Fibroblast of lung (primary cell): ENCODE measurements at regions not wholly inside any gene's neighbourhood (a gene's known extent, or its start where the extent isn't known, plus 50 kb on each side); places are given as distances from the start of the nearest gene placed in this dataset.

Source experiments
- DNase-seq, 2 donors: peaks; one replicate each; pipeline versions ENCODE4 v3.0.0 to v3.0.0-alpha.2; 2010; ENCODE audit warnings: low read depth in 2 of 2
- H2AFZ ChIP-seq: 2 replicates; pipeline ENCODE4 v1.5.1; 2012; ENCODE audit warnings: low read length, control low read depth, inconsistent platforms
- H3K27ac ChIP-seq: 2 replicates; pipeline ENCODE4 v1.5.1; 2011; ENCODE audit warnings: low read length, control low read depth; ENCODE audit not compliant: insufficient read depth
- H3K27me3 ChIP-seq: 2 replicates; pipeline ENCODE4 v1.5.1; 2011; ENCODE audit warnings: mild to moderate bottlenecking, low read length; ENCODE audit not compliant: control insufficient read depth, insufficient read depth
- H3K36me3 ChIP-seq: 2 replicates; pipeline ENCODE4 v1.5.1; 2011; ENCODE audit warnings: low read length; ENCODE audit not compliant: control insufficient read depth, insufficient read depth
- H3K4me1 ChIP-seq: 2 replicates; pipeline ENCODE4 v1.5.1; 2011; ENCODE audit warnings: low read length; ENCODE audit not compliant: control insufficient read depth, insufficient read depth; ENCODE audit errors: extremely low read depth
- H3K4me2 ChIP-seq: 2 replicates; pipeline ENCODE4 v1.5.1; 2011; ENCODE audit warnings: low read length, control low read depth; ENCODE audit not compliant: insufficient read depth; ENCODE audit errors: extremely low read depth
- H3K4me3 ChIP-seq, 4 experiments: fragments of 200-600 bp in 1 of 4; sonication (generic) in 1 of 4; replicated peaks in 1 of 4; 2 replicates each; pipeline ENCODE4 v1.5.1; 2011 to 2016; ENCODE audit warnings: low read length in 4 of 4, low read depth in 3 of 4, mild to moderate bottlenecking in 3 of 4, control low read depth in 2 of 4, inconsistent platforms in 1 of 4, mixed read lengths in 1 of 4; ENCODE audit not compliant: insufficient read depth in 1 of 4; ENCODE audit errors: control extremely low read depth in 1 of 4
- H3K79me2 ChIP-seq: 2 replicates; pipeline ENCODE4 v1.5.1; 2012; ENCODE audit warnings: mild to moderate bottlenecking, low read length, inconsistent platforms; ENCODE audit not compliant: control insufficient read depth, insufficient read depth
- H3K9ac ChIP-seq: 2 replicates; pipeline ENCODE4 v1.5.1; 2011; ENCODE audit warnings: mild to moderate bottlenecking, low read length, control low read depth; ENCODE audit not compliant: insufficient read depth
- H3K9me3 ChIP-seq: 2 replicates; pipeline ENCODE4 v1.5.1; 2012; ENCODE audit warnings: low read depth, low read length; ENCODE audit not compliant: control insufficient read depth, insufficient read depth
- H4K20me1 ChIP-seq: 2 replicates; pipeline ENCODE4 v1.5.1; 2011; ENCODE audit warnings: low read length; ENCODE audit not compliant: control insufficient read depth, insufficient read depth; ENCODE audit errors: extremely low read depth
- EZH2 ChIP-seq: IDR thresholded peaks from 2 replicates; pipeline ENCODE4 v1.5.1; 2012; ENCODE audit warnings: low read length, control low read depth, mild to moderate bottlenecking; ENCODE audit errors: missing control alignments
- TF ChIP-seq, protein P1 (sequence below), 2 donors: IDR thresholded peaks in 1 of 2; conservative IDR thresholded peaks in 1 of 2; 1 replicate in 1 of 2; 2 replicates in 1 of 2; pipeline ENCODE4 v1.5.1; 2011 to 2012; ENCODE audit warnings: low read length in 2 of 2, control low read depth in 1 of 2, inconsistent platforms in 1 of 2, low read depth in 1 of 2, mild to moderate bottlenecking in 1 of 2

GRCh38 chr9:32300373-32300772, 84.1 kb upstream of the ACO1 start:
- H2AFZ ChIP-seq = no peak overlapping the region
- no peaks in the 10 kb centered on the region for H3K79me2 ChIP-seq
- H3K36me3 ChIP-seq = no peaks in the 10 kb centered on the region
- H3K9ac ChIP-seq = no peak overlapping the region
- no peaks in the 10 kb centered on the region for H4K20me1 ChIP-seq
- no peak overlapping the region for H3K27ac ChIP-seq
- H3K27me3 ChIP-seq = no peaks in the 10 kb centered on the region
- TF ChIP-seq, protein P1, sequence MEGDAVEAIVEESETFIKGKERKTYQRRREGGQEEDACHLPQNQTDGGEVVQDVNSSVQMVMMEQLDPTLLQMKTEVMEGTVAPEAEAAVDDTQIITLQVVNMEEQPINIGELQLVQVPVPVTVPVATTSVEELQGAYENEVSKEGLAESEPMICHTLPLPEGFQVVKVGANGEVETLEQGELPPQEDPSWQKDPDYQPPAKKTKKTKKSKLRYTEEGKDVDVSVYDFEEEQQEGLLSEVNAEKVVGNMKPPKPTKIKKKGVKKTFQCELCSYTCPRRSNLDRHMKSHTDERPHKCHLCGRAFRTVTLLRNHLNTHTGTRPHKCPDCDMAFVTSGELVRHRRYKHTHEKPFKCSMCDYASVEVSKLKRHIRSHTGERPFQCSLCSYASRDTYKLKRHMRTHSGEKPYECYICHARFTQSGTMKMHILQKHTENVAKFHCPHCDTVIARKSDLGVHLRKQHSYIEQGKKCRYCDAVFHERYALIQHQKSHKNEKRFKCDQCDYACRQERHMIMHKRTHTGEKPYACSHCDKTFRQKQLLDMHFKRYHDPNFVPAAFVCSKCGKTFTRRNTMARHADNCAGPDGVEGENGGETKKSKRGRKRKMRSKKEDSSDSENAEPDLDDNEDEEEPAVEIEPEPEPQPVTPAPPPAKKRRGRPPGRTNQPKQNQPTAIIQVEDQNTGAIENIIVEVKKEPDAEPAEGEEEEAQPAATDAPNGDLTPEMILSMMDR (conservative IDR thresholded peaks at IDR 0.05 in 1 of 2, IDR thresholded peaks at IDR 0.05 in 1 of 2; ENCODE audit: low read depth in 1 of 2, low read length in 2 of 2) = no peak
- no peak for TF ChIP-seq EZH2
- H3K4me2 ChIP-seq = no peak overlapping the region
- no peaks in the 10 kb centered on the region for H3K9me3 ChIP-seq
- H3K4me3 ChIP-seq = no peak overlapping the region
- DNase-seq = no peak
- no peaks in the 10 kb centered on the region for H3K4me1 ChIP-seq

DNA sequence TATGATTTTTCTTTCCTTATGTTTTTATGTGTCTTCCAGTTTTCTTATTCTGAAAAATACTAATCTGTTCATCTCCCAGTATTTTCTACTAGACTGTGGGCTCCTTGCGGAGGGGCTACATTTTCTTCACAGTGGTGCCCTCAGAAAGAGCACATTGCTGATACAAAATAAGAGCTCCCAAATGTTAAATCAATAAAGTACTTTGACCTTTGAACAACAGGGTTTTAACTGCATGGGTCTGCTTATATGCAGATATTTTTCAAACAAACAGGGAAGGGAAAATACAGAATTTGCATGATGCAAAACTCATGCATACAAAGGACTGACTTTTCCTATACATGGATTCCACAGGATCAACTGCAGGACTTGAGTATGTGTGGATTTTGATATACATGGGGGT, 79.9 kb upstream of the ACO1 start:
- no peak overlapping the region for H2AFZ ChIP-seq
- H3K27me3 ChIP-seq = no peaks in the 10 kb centered on the region
- TF ChIP-seq, protein P1 (conservative IDR thresholded peaks at IDR 0.05 in 1 of 2, IDR thresholded peaks at IDR 0.05 in 1 of 2; ENCODE audit: low read depth in 1 of 2, low read length in 2 of 2) = no peak
- TF ChIP-seq EZH2 = no peak
- no peak overlapping the region for H3K4me2 ChIP-seq
- no peak overlapping the region for H3K27ac ChIP-seq
- no peaks in the 10 kb centered on the region for H3K4me1 ChIP-seq
- no peak overlapping the region for H3K9ac ChIP-seq
- no peaks in the 10 kb centered on the region for H4K20me1 ChIP-seq
- no peak overlapping the region for H3K4me3 ChIP-seq
- no peak for DNase-seq
- H3K36me3 ChIP-seq = no peaks in the 10 kb centered on the region
- H3K79me2 ChIP-seq = no peaks in the 10 kb centered on the region
- H3K9me3 ChIP-seq = no peaks in the 10 kb centered on the region

GRCh38 chr9:32306006-32306405, 78.4 kb upstream of the ACO1 start:
- no peak overlapping the region for H3K4me2 ChIP-seq
- DNase-seq = no peak
- no peaks in the 10 kb centered on the region for H3K4me1 ChIP-seq
- no peak overlapping the region for H2AFZ ChIP-seq
- no peaks in the 10 kb centered on the region for H3K79me2 ChIP-seq
- no peak for TF ChIP-seq EZH2
- TF ChIP-seq, protein P1 (conservative IDR thresholded peaks at IDR 0.05 in 1 of 2, IDR thresholded peaks at IDR 0.05 in 1 of 2; ENCODE audit: low read depth in 1 of 2, low read length in 2 of 2) = no peak
- no peaks in the 10 kb centered on the region for H4K20me1 ChIP-seq
- H3K36me3 ChIP-seq = no peaks in the 10 kb centered on the region
- no peak overlapping the region for H3K4me3 ChIP-seq
- no peak overlapping the region for H3K9ac ChIP-seq
- no peak overlapping the region for H3K27ac ChIP-seq
- no peaks in the 10 kb centered on the region for H3K27me3 ChIP-seq
- no peaks in the 10 kb centered on the region for H3K9me3 ChIP-seq
